ENCODE measurements at regions not wholly inside any gene's neighbourhood (a gene's known extent, or its start where the extent isn't known, plus 50 kb on each side); places are given as distances from the start of the nearest gene placed in this dataset.

GRCh38 chr13:105863300-105863920, 672.1 kb downstream of the EFNB2 start:
- TF ChIP-seq EGR1 (IDR thresholded peaks at IDR 0.05; ENCODE audit: low read depth) (no peak), REST (IDR thresholded peaks at IDR 0.05; ENCODE audit: low read depth) (no peak), ZNF274 (IDR thresholded peaks at IDR 0.05; ENCODE audit: low read depth, low read length) (no peak), POLR2A (IDR thresholded peaks at IDR 0.05; ENCODE audit: borderline replicate concordance, extremely low read depth, insufficient read depth, insufficient read length) (no peak), SIN3A (IDR thresholded peaks at IDR 0.05; ENCODE audit: low read depth) (no peak), ATF3 (IDR thresholded peaks at IDR 0.05) (no peak), YY1 (IDR thresholded peaks at IDR 0.05; ENCODE audit: extremely low read depth, insufficient replicate concordance, low read depth, low read length) (no peak), EZH2phosphoT487 (IDR thresholded peaks at IDR 0.05; ENCODE audit: borderline replicate concordance) (no peak), SRF (IDR thresholded peaks at IDR 0.05; ENCODE audit: low read depth) (no peak), SP1 (IDR thresholded peaks at IDR 0.05; ENCODE audit: low read depth) (no peak), RAD21 (IDR thresholded peaks at IDR 0.05; ENCODE audit: low read depth) (no peak)
- POLR2A ChIA-PET, result no interaction called here

More at GRCh38 chr13:105863300-105863920, 672.1 kb downstream of the EFNB2 start:
- Histone ChIP-seq H3K9me2 (ENCODE audit: insufficient read depth) (no peaks in the 10 kb centered on the region), H3K27me3 (ENCODE audit: insufficient read depth, low read length) (no peaks in the 10 kb centered on the region), H3K36me3 (ENCODE audit: control insufficient read depth in 1 of 2, insufficient read depth in 2 of 2, low read length in 2 of 2) (no peaks in the 10 kb centered on the region), H3K4me3 (replicated peaks in 1 of 2; ENCODE audit: low read depth in 1 of 2, low read length in 2 of 2) (no peak overlapping the region), H3K4me1 (ENCODE audit: control insufficient read depth in 1 of 2, insufficient read depth in 2 of 2, low read length in 2 of 2) (no peaks in the 10 kb centered on the region), H4K20me1 (ENCODE audit: insufficient read depth) (no peaks in the 10 kb centered on the region), H2AFZ (ENCODE audit: low read depth, low read length, poor library complexity, severe bottlenecking) (no peak overlapping the region), H3K9ac (ENCODE audit: low read length) (no peak overlapping the region), H3K27ac (ENCODE audit: low read depth, low read length) (no peak overlapping the region), H3K9me3 (ENCODE audit: control insufficient read depth in 1 of 2, insufficient read depth in 1 of 2, low read depth in 1 of 2, low read length in 2 of 2) (no peaks in the 10 kb centered on the region), H3K79me2 (ENCODE audit: insufficient read depth, low read length) (no peaks in the 10 kb centered on the region), H3K4me2 (ENCODE audit: low read length) (no peak overlapping the region)
- ATAC-seq (no peak), DNase-seq (ENCODE audit: low read depth, low spot score) (no peak)
- no TSS peak for BruUV-seq (replicated peaks)
- intact Hi-C loops (cut with micrococcal nuclease), result no loop called here
- ChIA-PET RAD21 (ENCODE audit: low non-redundant PET in 1 of 2, low total read pairs in 2 of 2, uncharacterized antibody in 2 of 2, unreplicated experiment in 2 of 2) (no interaction called here), CTCF (no interaction called here)

Measured in HCT116 (cell line).